Adrenal gland (tissue), 5 donors: ENCODE measurements at regions not wholly inside any gene's neighbourhood (a gene's known extent, or its start where the extent isn't known, plus 50 kb on each side); places are given as distances from the start of the nearest gene placed in this dataset.

ENCODE experiments used
- CTCF ChIP-seq, 6 experiments: fragments of 450-650 bp in 4 of 6; fragments of 200-600 bp in 2 of 6; sonication (generic) in 1 of 6; IDR thresholded peaks; 1 replicate in 5 of 6; 2 replicates in 1 of 6; pipeline versions ENCODE4 v1.5.1 to v1.8.0; 2016 to 2021; ENCODE audit warnings: antibody characterized with exemption in 6 of 6, mild to moderate bottlenecking in 2 of 6, moderate library complexity in 1 of 6
- POLR2A ChIP-seq, 2 donors: fragments of 450-650 bp; IDR thresholded peaks; one replicate each; pipeline ENCODE4 v1.6.1; 2017; ENCODE audit warnings: antibody characterized with exemption in 2 of 2, mild to moderate bottlenecking in 2 of 2, moderate library complexity in 1 of 2
- donor health status: DM: no; HTN: no; CAD: no.

GRCh38 chr13:22077764-22078163 is 406.9 kb downstream of the FGF9 start:
- TF ChIP-seq CTCF (IDR thresholded peaks at IDR 0.05) (no peak), POLR2A (IDR thresholded peaks at IDR 0.05) (no peak)
